GM12878 (cell line): ENCODE measurements at regions not wholly inside any gene's neighbourhood (a gene's known extent, or its start where the extent isn't known, plus 50 kb on each side); places are given as distances from the start of the nearest gene placed in this dataset.
A peak's percentile ranks its signal among the peaks of the same experiment; 100 is the strongest.

ENCODE experiments used
- BCL11A ChIP-seq: IDR thresholded peaks from 2 replicates; pipeline ENCODE4 v1.6.1; 2011; ENCODE audit warnings: low read depth, low read length
- BRCA1 ChIP-seq: IDR thresholded peaks from 2 replicates; pipeline ENCODE4 v1.6.1; 2011; ENCODE audit warnings: low read depth, low read length, improper control_type of control experiment
- CBFB ChIP-seq: IDR thresholded peaks from 2 replicates; pipeline ENCODE4 v1.6.1; 2016; ENCODE audit warnings: antibody characterized with exemption, low read depth
- CREB1 ChIP-seq: IDR thresholded peaks from 2 replicates; pipeline ENCODE4 v1.6.1; 2012; ENCODE audit warnings: low read depth, mild to moderate bottlenecking, inconsistent platforms
- CREM ChIP-seq: IDR thresholded peaks from 2 replicates; pipeline ENCODE4 v1.6.1; 2014; ENCODE audit warnings: antibody characterized with exemption, low read depth
- E2F8 ChIP-seq: fragments of 450-650 bp; IDR thresholded peaks from 2 replicates; pipeline ENCODE4 v1.6.1; 2018; ENCODE audit warnings: mild to moderate bottlenecking, low read depth, moderate library complexity; ENCODE audit not compliant: partially characterized antibody
- EGR1 ChIP-seq, 2 experiments: IDR thresholded peaks; 1 replicate in 1 of 2; 2 replicates in 1 of 2; pipeline ENCODE4 v1.6.1; 2011 to 2012; ENCODE audit warnings: low read depth in 2 of 2, low read length in 2 of 2, borderline replicate concordance in 1 of 2, mild to moderate bottlenecking in 1 of 2, moderate library complexity in 1 of 2
- FOXK2 ChIP-seq: fragments of 450-650 bp; IDR thresholded peaks from 2 replicates; pipeline ENCODE4 v1.6.1; 2017; ENCODE audit warnings: mild to moderate bottlenecking, moderate library complexity
- GATAD2B ChIP-seq: fragments of 450-650 bp; conservative IDR thresholded peaks from 2 replicates; pipeline ENCODE4 v1.6.1; 2017; ENCODE audit warnings: low read depth, mild to moderate bottlenecking, moderate library complexity
- IRF5 ChIP-seq: fragments of 450-650 bp; IDR thresholded peaks from 2 replicates; pipeline ENCODE4 v1.6.1; 2017; ENCODE audit warnings: borderline replicate concordance
- NBN ChIP-seq: fragments of 450-650 bp; IDR thresholded peaks from 2 replicates; pipeline ENCODE4 v1.6.1; 2016
- NFXL1 ChIP-seq: fragments of 450-650 bp; IDR thresholded peaks from 2 replicates; pipeline ENCODE4 v1.6.1; 2017; ENCODE audit warnings: antibody characterized with exemption, mild to moderate bottlenecking, borderline replicate concordance
- NR2C2 ChIP-seq: IDR thresholded peaks from 2 replicates; pipeline ENCODE4 v1.6.1; 2011; ENCODE audit warnings: borderline replicate concordance, low read depth; ENCODE audit not compliant: control insufficient read depth, insufficient read length
- NR2F1 ChIP-seq: fragments of 450-650 bp; conservative IDR thresholded peaks from 2 replicates; pipeline ENCODE4 v1.6.1; 2017; ENCODE audit warnings: mild to moderate bottlenecking
- RELB ChIP-seq: fragments of 450-650 bp; IDR thresholded peaks from 2 replicates; pipeline ENCODE4 v1.6.1; 2017; ENCODE audit warnings: low read depth, mild to moderate bottlenecking, moderate library complexity
- SMAD1 ChIP-seq: fragments of 450-650 bp; IDR thresholded peaks from 2 replicates; pipeline ENCODE4 v1.6.1; 2018; ENCODE audit warnings: mild to moderate bottlenecking, low read depth; ENCODE audit not compliant: partially characterized antibody
- SMAD5 ChIP-seq: IDR thresholded peaks from 2 replicates; pipeline ENCODE4 v1.6.1; 2016; ENCODE audit warnings: antibody characterized with exemption, low read depth
- SPI1 ChIP-seq: IDR thresholded peaks from 2 replicates; pipeline ENCODE4 v1.6.1; 2011; ENCODE audit warnings: low read depth, mild to moderate bottlenecking, low read length, moderate library complexity, borderline replicate concordance; ENCODE audit not compliant: insufficient read depth
- SUZ12 ChIP-seq: fragments of 200-600 bp; sonication (generic); IDR thresholded peaks from one replicate; pipeline ENCODE4 v1.6.1; 2018; ENCODE audit warnings: antibody characterized with exemption, mild to moderate bottlenecking; ENCODE audit not compliant: unreplicated experiment
- TAF1 ChIP-seq: IDR thresholded peaks from 2 replicates; pipeline ENCODE4 v1.6.1; 2011; ENCODE audit warnings: mild to moderate bottlenecking, low read depth, low read length, borderline replicate concordance
- TBL1XR1 ChIP-seq: IDR thresholded peaks from 2 replicates; pipeline ENCODE4 v1.6.1; 2012; ENCODE audit warnings: low read depth, low read length, improper control_type of control experiment
- USF2 ChIP-seq: IDR thresholded peaks from 2 replicates; pipeline ENCODE4 v1.6.1; 2011; ENCODE audit warnings: low read depth, low read length, improper control_type of control experiment, borderline replicate concordance
- YY1 ChIP-seq: IDR thresholded peaks from 2 replicates; pipeline ENCODE4 v1.6.1; 2011; ENCODE audit warnings: low read depth, mild to moderate bottlenecking, low read length
- ZNF384 ChIP-seq: IDR thresholded peaks from 2 replicates; pipeline ENCODE4 v1.6.1; 2012; ENCODE audit warnings: low read depth, mild to moderate bottlenecking, low read length, improper control_type of control experiment, borderline replicate concordance
- ZNF622 ChIP-seq: fragments of 450-650 bp; IDR thresholded peaks from 2 replicates; pipeline ENCODE4 v1.6.1; 2017; ENCODE audit warnings: mild to moderate bottlenecking, inconsistent platforms
- TF ChIP-seq, protein P1 (sequence below): IDR thresholded peaks from 2 replicates; pipeline ENCODE4 v1.6.1; 2012; ENCODE audit warnings: low read depth, low read length, improper control_type of control experiment

- no peak; the same call in 1 of the 2 replicates for TF ChIP-seq RELB
- no peak for TF ChIP-seq CBFB
- TF ChIP-seq TBL1XR1: peak; percentile 80
- TF ChIP-seq SMAD5: no peak
- TF ChIP-seq SPI1: no peak
- TF ChIP-seq FOXK2: no peak
- peak; percentile 61 for TF ChIP-seq CREM
- TF ChIP-seq NFXL1: peak; percentile 22; the same call in 1 of the 2 replicates
- TF ChIP-seq NBN: peak; percentile 97
- TF ChIP-seq BRCA1: no peak
- peak; percentile 65 for TF ChIP-seq E2F8
- TF ChIP-seq NR2C2: no peak
- no peak for TF ChIP-seq SMAD1
- TF ChIP-seq SUZ12: no peak
- TF ChIP-seq NR2F1: peak; percentile 55; the same call in 1 of the 2 replicates
- no peak for TF ChIP-seq IRF5
- peak; percentile 91 for TF ChIP-seq YY1
- TF ChIP-seq EGR1 (IDR thresholded peaks at IDR 0.05; ENCODE audit: borderline replicate concordance in 1 of 2, low read depth in 2 of 2, low read length in 2 of 2): no peak
- TF ChIP-seq USF2: no peak
- TF ChIP-seq GATAD2B: peak; percentile 78; the same call in 1 of the 2 replicates
- peak; percentile 67; the same call in 1 of the 2 replicates for TF ChIP-seq ZNF384
- no peak for TF ChIP-seq BCL11A
- no peak for TF ChIP-seq TAF1
- TF ChIP-seq, protein P1, sequence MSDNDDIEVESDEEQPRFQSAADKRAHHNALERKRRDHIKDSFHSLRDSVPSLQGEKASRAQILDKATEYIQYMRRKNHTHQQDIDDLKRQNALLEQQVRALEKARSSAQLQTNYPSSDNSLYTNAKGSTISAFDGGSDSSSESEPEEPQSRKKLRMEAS: peak; percentile 17; the same call in 1 of the 2 replicates
- peak; percentile 78; the same call in 1 of the 2 replicates for TF ChIP-seq CREB1
- TF ChIP-seq ZNF622: no peak
Observed at GRCh38 chr14:106308839-106309389, 782.5 kb downstream of the TMEM121 start (continued).
